ENCODE measurements at regions not wholly inside any gene's neighbourhood (a gene's known extent, or its start where the extent isn't known, plus 50 kb on each side); places are given as distances from the start of the nearest gene placed in this dataset.

- Histone ChIP-seq H2BK120ac (ENCODE audit: low read depth, low read length, poor library complexity, severe bottlenecking) (no peak overlapping the region), H3K23me2 (ENCODE audit: insufficient read length, low read depth, low read length, poor library complexity, severe bottlenecking) (no peaks in the 10 kb centered on the region), H3K27ac (ENCODE audit: insufficient read length, low read depth, low read length) (no peak overlapping the region), H2BK20ac (ENCODE audit: low read depth, low read length, poor library complexity, severe bottlenecking) (no peak overlapping the region), H3K79me2 (ENCODE audit: insufficient read depth, low read length) (no peaks in the 10 kb centered on the region), H3K4me1 (ENCODE audit: insufficient read depth, low read length) (no peaks in the 10 kb centered on the region), H3K18ac (ENCODE audit: insufficient read length, low read depth, low read length) (no peak overlapping the region), H3K9ac (ENCODE audit: extremely low read depth, insufficient read length, low read length) (no peak overlapping the region), H3K27me3 (ENCODE audit: insufficient read depth, low read length) (no peaks in the 10 kb centered on the region), H3K4me2 (ENCODE audit: insufficient read depth, insufficient read length, low read length) (no peak overlapping the region), H4K91ac (ENCODE audit: insufficient read length, low read depth, low read length) (no peak overlapping the region), H3K23ac (ENCODE audit: insufficient read length, low read depth, low read length) (no peak overlapping the region), H2BK12ac (ENCODE audit: insufficient read length, low read depth, low read length) (no peak overlapping the region), H4K5ac (ENCODE audit: insufficient read length, low read depth, low read length) (no peak overlapping the region), H3K9me3 (ENCODE audit: control insufficient read depth, low read depth, low read length) (no peaks in the 10 kb centered on the region), H4K20me1 (ENCODE audit: control insufficient read depth, insufficient read depth, insufficient read length) (no peaks in the 10 kb centered on the region), H4K8ac (replicated peaks; ENCODE audit: insufficient read length, low read depth, low read length) (no peak overlapping the region), H3K4ac (ENCODE audit: low read depth, low read length) (no peak overlapping the region), H3K14ac (ENCODE audit: insufficient read depth, low read length) (no peak overlapping the region), H3K56ac (ENCODE audit: insufficient read length, low read depth, low read length) (no peak overlapping the region), H2AK5ac (ENCODE audit: insufficient read length, low read length) (no peak overlapping the region), H2BK5ac (ENCODE audit: insufficient read length, low read length) (no peak overlapping the region), H3K79me1 (ENCODE audit: insufficient read depth, low read depth, low read length, poor library complexity, severe bottlenecking) (no peaks in the 10 kb centered on the region), H2BK15ac (ENCODE audit: low read depth, low read length) (no peak overlapping the region), H3T11ph (ENCODE audit: low read length) (no peak overlapping the region), H2AFZ (ENCODE audit: low read length) (no peak overlapping the region)
- no peaks in the 10 kb centered on the region for H3K4me1 Mint-ChIP-seq
- no peaks in the 10 kb centered on the region for H3K9me3 Mint-ChIP-seq
- DNase-seq, result no peak
- TF ChIP-seq, protein P1, sequence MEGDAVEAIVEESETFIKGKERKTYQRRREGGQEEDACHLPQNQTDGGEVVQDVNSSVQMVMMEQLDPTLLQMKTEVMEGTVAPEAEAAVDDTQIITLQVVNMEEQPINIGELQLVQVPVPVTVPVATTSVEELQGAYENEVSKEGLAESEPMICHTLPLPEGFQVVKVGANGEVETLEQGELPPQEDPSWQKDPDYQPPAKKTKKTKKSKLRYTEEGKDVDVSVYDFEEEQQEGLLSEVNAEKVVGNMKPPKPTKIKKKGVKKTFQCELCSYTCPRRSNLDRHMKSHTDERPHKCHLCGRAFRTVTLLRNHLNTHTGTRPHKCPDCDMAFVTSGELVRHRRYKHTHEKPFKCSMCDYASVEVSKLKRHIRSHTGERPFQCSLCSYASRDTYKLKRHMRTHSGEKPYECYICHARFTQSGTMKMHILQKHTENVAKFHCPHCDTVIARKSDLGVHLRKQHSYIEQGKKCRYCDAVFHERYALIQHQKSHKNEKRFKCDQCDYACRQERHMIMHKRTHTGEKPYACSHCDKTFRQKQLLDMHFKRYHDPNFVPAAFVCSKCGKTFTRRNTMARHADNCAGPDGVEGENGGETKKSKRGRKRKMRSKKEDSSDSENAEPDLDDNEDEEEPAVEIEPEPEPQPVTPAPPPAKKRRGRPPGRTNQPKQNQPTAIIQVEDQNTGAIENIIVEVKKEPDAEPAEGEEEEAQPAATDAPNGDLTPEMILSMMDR (conservative IDR thresholded peaks at IDR 0.05), result no peak
- no peaks in the 10 kb centered on the region for H3K27me3 Mint-ChIP-seq (ENCODE audit: low read depth)
- H3K36me3 Mint-ChIP-seq (ENCODE audit: insufficient read depth in 1 of 3, low read depth in 3 of 3), result no peaks in the 10 kb centered on the region
- no CpG with 5 or more reads among the region's 2 CpGs for WGBS (ENCODE audit: extremely low coverage, insufficient read length, low lambda C conversion rate)
- no peak overlapping the region for H3K27ac Mint-ChIP-seq
- no peak overlapping the region for H3K4me3 Mint-ChIP-seq
Observed at GRCh38 chr11:79758325-79758724, 317.5 kb upstream of the TENM4 start.

Data from H9 (cell line).